H9 (cell line): ENCODE measurements at regions not wholly inside any gene's neighbourhood (a gene's known extent, or its start where the extent isn't known, plus 50 kb on each side); places are given as distances from the start of the nearest gene placed in this dataset.

Experiments
- DNase-seq: peaks from one replicate; pipeline ENCODE4 v3.0.0-alpha.2; 2017
- H2AFZ ChIP-seq: one replicate; pipeline ENCODE4 v1.6.1; 2013; ENCODE audit warnings: mild to moderate bottlenecking, low read length, control low read depth, moderate library complexity
- H2AK5ac ChIP-seq: 2 replicates; pipeline ENCODE4 v1.6.1; 2013; ENCODE audit warnings: low read length, control low read depth, mixed read lengths; ENCODE audit not compliant: insufficient read length
- H2BK120ac ChIP-seq: one replicate; pipeline ENCODE4 v1.6.1; 2013; ENCODE audit warnings: low read depth, mild to moderate bottlenecking, low read length, control low read depth, inconsistent platforms; ENCODE audit not compliant: poor library complexity, severe bottlenecking
- H2BK12ac ChIP-seq: 2 replicates; pipeline ENCODE4 v1.6.1; 2013; ENCODE audit warnings: low read length, control low read depth, mixed read lengths, low read depth; ENCODE audit not compliant: insufficient read length
- H2BK15ac ChIP-seq: 2 replicates; pipeline ENCODE4 v1.6.1; 2013; ENCODE audit warnings: low read depth, low read length, control low read depth
- H2BK20ac ChIP-seq: one replicate; pipeline ENCODE4 v1.6.1; 2013; ENCODE audit warnings: low read depth, mild to moderate bottlenecking, low read length, control low read depth, inconsistent platforms; ENCODE audit not compliant: poor library complexity, severe bottlenecking
- H2BK5ac ChIP-seq: 2 replicates; pipeline ENCODE4 v1.6.1; 2013; ENCODE audit warnings: low read length, control low read depth, mixed read lengths; ENCODE audit not compliant: insufficient read length
- H3K14ac ChIP-seq: 2 replicates; pipeline ENCODE4 v1.6.1; 2013; ENCODE audit warnings: low read length, control low read depth; ENCODE audit not compliant: insufficient read depth
- H3K18ac ChIP-seq: 2 replicates; pipeline ENCODE4 v1.6.1; 2013; ENCODE audit warnings: low read depth, mild to moderate bottlenecking, mixed read lengths, low read length, control low read depth; ENCODE audit not compliant: insufficient read length
- H3K23ac ChIP-seq: 2 replicates; pipeline ENCODE4 v1.6.1; 2013; ENCODE audit warnings: low read length, control low read depth, mixed read lengths, low read depth; ENCODE audit not compliant: insufficient read length
- H3K23me2 ChIP-seq: 2 replicates; pipeline ENCODE4 v1.6.1; 2013; ENCODE audit warnings: low read depth, mild to moderate bottlenecking, mixed read lengths, low read length, control low read depth; ENCODE audit not compliant: insufficient read length, poor library complexity, severe bottlenecking
- H3K27ac ChIP-seq: 2 replicates; pipeline ENCODE4 v1.5.1; 2013; ENCODE audit warnings: low read length, control low read depth, mixed read lengths, low read depth; ENCODE audit not compliant: insufficient read length
- H3K27me3 ChIP-seq: 2 replicates; pipeline ENCODE4 v1.6.1; 2013; ENCODE audit warnings: low read length, control low read depth, inconsistent platforms; ENCODE audit not compliant: insufficient read depth
- H3K4ac ChIP-seq: 2 replicates; pipeline ENCODE4 v1.6.1; 2013; ENCODE audit warnings: low read depth, mild to moderate bottlenecking, control low read depth, inconsistent platforms, low read length, moderate library complexity
- H3K4me1 ChIP-seq: 2 replicates; pipeline ENCODE4 v1.6.1; 2013; ENCODE audit warnings: low read length, control low read depth, inconsistent platforms; ENCODE audit not compliant: insufficient read depth
- H3K4me2 ChIP-seq: 2 replicates; pipeline ENCODE4 v1.6.1; 2013; ENCODE audit warnings: low read length, control low read depth, mixed read lengths; ENCODE audit not compliant: insufficient read length, insufficient read depth
- H3K56ac ChIP-seq: 2 replicates; pipeline ENCODE4 v1.6.1; 2013; ENCODE audit warnings: low read depth, mild to moderate bottlenecking, mixed read lengths, low read length, control low read depth; ENCODE audit not compliant: insufficient read length
- H3K79me1 ChIP-seq: 2 replicates; pipeline ENCODE4 v1.6.1; 2013; ENCODE audit warnings: low read depth, mild to moderate bottlenecking, moderate library complexity, low read length, control low read depth, inconsistent platforms; ENCODE audit not compliant: insufficient read depth, poor library complexity, severe bottlenecking
- H3K79me2 ChIP-seq: 2 replicates; pipeline ENCODE4 v1.6.1; 2013; ENCODE audit warnings: low read length, control low read depth, inconsistent platforms; ENCODE audit not compliant: insufficient read depth
- H3K9ac ChIP-seq: 2 replicates; pipeline ENCODE4 v1.6.1; 2013; ENCODE audit warnings: low read length, control low read depth, mixed read lengths; ENCODE audit not compliant: insufficient read length; ENCODE audit errors: extremely low read depth
- H3K9me3 ChIP-seq: one replicate; pipeline ENCODE4 v1.6.1; 2013; ENCODE audit warnings: low read depth, low read length, inconsistent platforms; ENCODE audit not compliant: control insufficient read depth
- H3T11ph ChIP-seq: one replicate; pipeline ENCODE4 v1.6.1; 2013; ENCODE audit warnings: mild to moderate bottlenecking, low read length, control low read depth, inconsistent platforms
- H4K20me1 ChIP-seq: one replicate; pipeline ENCODE4 v1.6.1; 2013; ENCODE audit not compliant: control insufficient read depth, insufficient read length, insufficient read depth
- H4K5ac ChIP-seq: 2 replicates; pipeline ENCODE4 v1.6.1; 2013; ENCODE audit warnings: low read depth, mild to moderate bottlenecking, mixed read lengths, low read length, control low read depth; ENCODE audit not compliant: insufficient read length
- H4K8ac ChIP-seq: replicated peaks from 2 replicates; pipeline ENCODE4 v1.6.1; 2013; ENCODE audit warnings: low read length, control low read depth, mixed read lengths, low read depth; ENCODE audit not compliant: insufficient read length
- H4K91ac ChIP-seq: 2 replicates; pipeline ENCODE4 v1.6.1; 2013; ENCODE audit warnings: low read depth, mild to moderate bottlenecking, moderate library complexity, mixed read lengths, low read length, control low read depth; ENCODE audit not compliant: insufficient read length
- H3K27ac Mint-ChIP-seq, 3 experiments: 2 replicates in 2 of 3; 3 replicates in 1 of 3; pipeline ENCODE4 v1.8.0; 2020 to 2021; ENCODE audit warnings: mixed read lengths in 3 of 3, mild to moderate bottlenecking in 1 of 3, moderate library complexity in 1 of 3
- H3K27me3 Mint-ChIP-seq: 2 replicates; pipeline ENCODE4 v1.8.0; 2021; ENCODE audit warnings: low read depth, mild to moderate bottlenecking, moderate library complexity, mixed read lengths
- H3K36me3 Mint-ChIP-seq, 3 experiments: 2 replicates in 2 of 3; 3 replicates in 1 of 3; pipeline ENCODE4 v1.8.0; 2020 to 2021; ENCODE audit warnings: low read depth in 3 of 3, mixed read lengths in 3 of 3; ENCODE audit not compliant: insufficient read depth in 1 of 3
- H3K4me1 Mint-ChIP-seq, 2 experiments: 2 replicates each; pipeline ENCODE4 v1.8.0; 2020; ENCODE audit warnings: mixed read lengths in 2 of 2
- H3K4me3 Mint-ChIP-seq, 2 experiments: 2 replicates in 1 of 2; 3 replicates in 1 of 2; pipeline ENCODE4 v1.8.0; 2020 to 2021; ENCODE audit warnings: mild to moderate bottlenecking in 2 of 2, mixed read lengths in 2 of 2, moderate library complexity in 1 of 2
- H3K9me3 Mint-ChIP-seq, 2 experiments: 2 replicates in 1 of 2; 3 replicates in 1 of 2; pipeline ENCODE4 v1.8.0; 2020; ENCODE audit warnings: mild to moderate bottlenecking in 2 of 2, mixed read lengths in 2 of 2, moderate library complexity in 1 of 2
- CTCF ChIP-seq: fragments of 200-600 bp; sonication (generic); conservative IDR thresholded peaks from 3 replicates; pipeline ENCODE4 v1.8.0; 2021; ENCODE audit warnings: antibody characterized with exemption, mild to moderate bottlenecking
- WGBS: extraction: QIAGEN DNeasy Blood & Tissue Kit; methylation state at CpG from one replicate; pipeline ENCODE4 v1.1.7; 2013; ENCODE audit warnings: missing lambda C conversion rate, low lambda C conversion rate, mixed read lengths; ENCODE audit not compliant: insufficient read length; ENCODE audit errors: extremely low coverage; 5-methylcytosine and 5-hydroxymethylcytosine counted together

GRCh38 chr1:82445132-82445531 lies 644.4 kb downstream of the ADGRL2 start:
- TF ChIP-seq CTCF, result no peak
- no CpG with 5 or more reads among the region's 3 CpGs for WGBS
- Histone ChIP-seq H3K4ac (no peak overlapping the region), H3K23ac (no peak overlapping the region), H3K79me2 (no peaks in the 10 kb centered on the region), H2AFZ (no peak overlapping the region), H3K56ac (no peak overlapping the region), H3K4me2 (no peak overlapping the region), H3K23me2 (no peaks in the 10 kb centered on the region), H4K8ac (no peak overlapping the region), H3K9ac (no peak overlapping the region), H2BK12ac (no peak overlapping the region), H3K9me3 (no peaks in the 10 kb centered on the region), H2BK5ac (no peak overlapping the region), H3K18ac (no peak overlapping the region), H4K5ac (no peak overlapping the region), H3K4me1 (no peaks in the 10 kb centered on the region), H3K79me1 (no peaks in the 10 kb centered on the region), H2BK20ac (no peak overlapping the region), H3K14ac (no peak overlapping the region), H2BK120ac (no peak overlapping the region), H3T11ph (no peak overlapping the region), H3K27ac (no peak overlapping the region), H3K27me3 (no peaks in the 10 kb centered on the region), H4K91ac (no peak overlapping the region), H2AK5ac (no peak overlapping the region), H4K20me1 (no peaks in the 10 kb centered on the region), H2BK15ac (no peak overlapping the region)
- H3K27me3 Mint-ChIP-seq, result no peaks in the 10 kb centered on the region
- peaks cover 0 to 7% of the 10 kb centered on the region in 2 experiments; a peak in 2 of 4 replicates for H3K4me1 Mint-ChIP-seq
- H3K4me3 Mint-ChIP-seq, result no peak overlapping the region
- no peaks in the 10 kb centered on the region; a peak in 1 of 5 replicates for H3K9me3 Mint-ChIP-seq
- no peak overlapping the region for H3K27ac Mint-ChIP-seq
- no peaks in the 10 kb centered on the region for H3K36me3 Mint-ChIP-seq
- no peak for DNase-seq
